HG02884 (cell line): ENCODE measurements at regions not wholly inside any gene's neighbourhood (a gene's known extent, or its start where the extent isn't known, plus 50 kb on each side); places are given as distances from the start of the nearest gene placed in this dataset.
"Not testable (repeated sequence)": the region's sequence is repeated elsewhere in the genome, so short reads cannot be mapped to it uniquely, and the experiment has no call there.

Experiments
- ATAC-seq: cut with Tn5 transposase; IDR thresholded peaks from one replicate; pipeline ENCODE4 v1.9.1; 2021; ENCODE audit warnings: mild to moderate bottlenecking, moderate library complexity; ENCODE audit not compliant: unreplicated experiment

GRCh38 chr11:96447208-96448110, 57.6 kb downstream of the JRKL start:
- ATAC-seq = no peak

GRCh38 chr11:96448225-96448624, 58.4 kb downstream of the JRKL start:
- ATAC-seq = no peak

GRCh38 chr11:96456111-96456510, 66.3 kb downstream of the JRKL start:
- no peak for ATAC-seq

GRCh38 chr11:96459751-96460150, 69.9 kb downstream of the JRKL start:
- ATAC-seq = no peak

- no peak for ATAC-seq
Observed at GRCh38 chr11:96461871-96462270, 72.1 kb downstream of the JRKL start.

GRCh38 chr11:96464700-96465307, 75.0 kb downstream of the JRKL start:
- ATAC-seq = peak; percentile 82

GRCh38 chr11:96465512-96465911, 75.7 kb downstream of the JRKL start:
- ATAC-seq = no peak

- no peak for ATAC-seq
Observed at GRCh38 chr11:96466607-96467006, 76.8 kb downstream of the JRKL start.

- ATAC-seq = no peak
Observed at GRCh38 chr11:96469776-96470175, 80.0 kb downstream of the JRKL start.

GRCh38 chr11:96470521-96470920, 80.7 kb downstream of the JRKL start:
- ATAC-seq = no peak

- ATAC-seq = peak; percentile 82
Observed at GRCh38 chr11:96472085-96472484, 82.3 kb downstream of the JRKL start.

- ATAC-seq = no peak
Observed at GRCh38 chr11:96474263-96474662, 84.5 kb downstream of the JRKL start.

GRCh38 chr11:96481204-96481603, 91.4 kb downstream of the JRKL start:
- ATAC-seq = no peak

- no peak for ATAC-seq
Observed at GRCh38 chr11:96481771-96482170, 92.0 kb downstream of the JRKL start.

- ATAC-seq = no peak
Observed at GRCh38 chr11:96482193-96482592, 92.4 kb downstream of the JRKL start.

GRCh38 chr11:96483374-96483955, 93.7 kb downstream of the JRKL start:
- ATAC-seq = no peak

GRCh38 chr11:96484361-96484760, 94.5 kb downstream of the JRKL start:
- no peak for ATAC-seq

- ATAC-seq = no peak
Observed at GRCh38 chr11:96486890-96487611, 97.2 kb downstream of the JRKL start.

GRCh38 chr11:96488911-96489310, 99.1 kb downstream of the JRKL start:
- ATAC-seq = not testable (repeated sequence)

GRCh38 chr11:96500440-96500839, 110.6 kb downstream of the JRKL start:
- no peak for ATAC-seq

- ATAC-seq = no peak
Observed at GRCh38 chr11:96506041-96506440, 116.2 kb downstream of the JRKL start.
